ENCODE measurements at regions not wholly inside any gene's neighbourhood (a gene's known extent, or its start where the extent isn't known, plus 50 kb on each side); places are given as distances from the start of the nearest gene placed in this dataset.

DNA sequence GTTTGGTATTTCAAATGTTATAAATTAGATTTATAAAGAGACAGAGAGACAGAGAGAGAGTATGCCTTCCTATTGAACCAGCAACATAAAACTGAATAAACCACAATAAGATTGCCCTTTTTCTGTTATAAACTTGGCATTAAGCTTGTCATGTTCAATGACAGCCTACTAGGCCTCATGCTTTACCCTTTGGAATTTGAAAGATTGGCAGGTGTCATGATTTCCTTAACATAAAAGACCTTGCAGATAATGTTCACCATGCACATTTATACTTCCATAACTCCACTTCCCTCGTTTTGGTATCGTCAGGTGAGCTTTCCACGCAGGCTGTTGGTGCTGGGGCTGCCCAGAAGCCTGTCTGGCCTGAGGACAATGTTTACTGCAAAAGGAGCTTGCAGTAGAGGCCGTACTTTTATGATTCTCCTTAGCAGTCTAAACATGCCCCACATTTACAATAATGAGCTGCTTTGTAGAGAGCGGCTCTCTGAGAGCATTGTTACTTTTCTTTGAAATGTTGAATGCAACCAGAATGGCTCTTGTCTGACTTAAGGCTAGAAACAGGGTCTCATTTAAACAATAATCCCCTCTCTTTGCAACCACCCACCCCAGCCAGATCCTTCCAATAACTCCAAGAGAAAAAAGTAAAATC lies 379.1 kb upstream of the ATP5MC3 start:
- no peak for DNase-seq

DNA sequence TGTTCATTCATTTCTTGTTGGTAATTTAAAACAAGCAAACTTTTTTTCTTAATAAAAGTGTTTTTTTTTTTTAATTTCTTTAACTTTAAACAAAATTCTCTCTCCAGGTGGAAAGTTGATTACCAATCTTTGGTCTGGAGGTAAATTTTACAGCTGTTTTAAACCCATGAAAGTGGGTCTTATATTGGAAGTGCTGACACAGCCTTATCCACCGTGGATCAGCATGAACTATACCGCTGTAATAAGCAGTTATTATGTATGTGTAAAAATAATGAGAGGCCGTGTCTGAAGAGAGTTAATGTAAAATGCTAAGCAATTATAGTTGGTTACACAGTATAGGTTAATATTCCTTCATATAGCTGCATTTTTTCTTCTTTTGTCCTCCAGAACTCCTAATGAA lies 378.1 kb upstream of the ATP5MC3 start:
- no peak for DNase-seq

DNA sequence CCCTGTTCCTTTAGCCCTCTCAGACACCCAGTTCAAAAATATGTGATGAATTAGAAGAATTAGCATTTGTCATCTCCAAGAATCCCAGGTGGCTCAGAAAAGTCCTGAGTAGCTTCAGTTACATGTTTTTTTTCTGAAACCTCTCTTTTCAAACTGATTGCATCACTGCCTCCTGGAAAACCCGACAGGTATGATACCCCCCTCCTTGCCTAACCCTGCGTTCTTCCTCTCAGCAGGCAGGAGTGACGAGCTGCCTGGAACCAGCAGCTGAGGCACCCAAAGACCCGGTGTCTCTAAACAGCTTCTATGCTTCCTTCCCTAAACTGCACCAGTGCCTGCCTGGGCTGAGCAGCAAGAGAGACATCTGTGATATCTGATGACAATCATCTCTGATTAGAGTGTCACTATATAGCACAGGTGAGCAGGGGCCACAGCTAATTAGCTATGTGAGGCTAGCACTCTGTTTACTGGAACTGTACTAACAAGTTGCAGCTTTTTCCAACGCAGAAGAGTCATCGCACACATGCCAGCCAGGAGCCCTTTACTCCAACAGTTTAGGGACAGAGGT lies 376.4 kb upstream of the ATP5MC3 start:
- no peak for DNase-seq

DNA sequence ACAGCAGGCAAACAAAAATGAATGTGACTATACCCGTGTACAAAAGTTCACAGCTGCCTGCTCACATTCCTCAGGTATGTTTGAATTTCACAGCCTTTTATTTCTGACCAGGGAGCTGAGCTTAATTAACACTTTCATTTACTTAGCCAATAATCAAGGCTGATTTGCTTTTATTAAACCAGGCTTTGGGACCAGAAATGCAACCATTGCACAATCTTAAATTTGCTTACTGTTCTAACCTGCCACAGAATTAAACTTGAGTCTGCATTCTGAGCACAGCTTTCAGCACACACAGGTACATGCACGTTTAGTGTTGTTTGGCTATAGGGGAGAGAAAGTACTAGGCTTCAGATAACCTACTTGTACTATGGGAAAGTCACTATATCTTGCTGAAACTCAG lies 372.4 kb upstream of the ATP5MC3 start:
- no peak for DNase-seq

DNA sequence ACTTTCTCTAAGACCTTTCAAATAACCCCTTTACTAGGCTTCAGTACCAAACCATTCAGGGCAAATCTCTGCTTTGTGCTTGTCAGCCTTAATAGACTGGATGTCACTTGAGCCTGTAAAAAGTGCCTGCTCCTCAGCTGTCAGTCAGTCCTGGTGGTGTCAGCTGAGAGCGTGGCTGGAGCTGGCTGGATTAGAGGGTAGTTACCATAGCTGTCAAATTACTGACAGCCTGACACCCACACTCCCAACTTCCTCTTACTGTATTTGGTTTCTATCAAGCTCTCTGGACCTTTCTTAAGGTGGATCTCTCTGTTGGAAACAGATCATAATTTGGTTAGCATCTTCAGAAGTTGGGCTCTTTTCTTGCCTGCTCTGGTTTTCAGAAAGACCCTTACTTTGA lies 371.4 kb upstream of the ATP5MC3 start:
- no peak for DNase-seq

DNA sequence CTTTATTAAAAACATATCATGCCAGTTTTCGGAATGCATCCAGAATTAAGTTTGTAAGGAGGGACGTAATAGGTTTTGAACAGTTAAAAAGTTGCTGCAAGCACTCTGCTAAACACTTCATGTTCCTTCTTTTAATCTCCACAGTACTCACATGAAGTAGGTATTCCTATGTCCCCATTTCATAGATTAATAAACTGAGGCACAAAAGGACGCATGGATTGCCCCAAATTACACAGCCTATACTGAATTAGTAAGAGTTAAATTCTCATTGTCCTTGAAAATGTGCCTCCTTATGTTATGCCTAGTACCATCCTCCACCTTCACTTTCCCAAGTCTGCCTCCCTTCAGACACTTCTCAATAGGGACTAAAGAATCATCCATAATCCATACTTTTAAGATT lies 358.9 kb upstream of the ATP5MC3 start:
- no peak for DNase-seq

DNA sequence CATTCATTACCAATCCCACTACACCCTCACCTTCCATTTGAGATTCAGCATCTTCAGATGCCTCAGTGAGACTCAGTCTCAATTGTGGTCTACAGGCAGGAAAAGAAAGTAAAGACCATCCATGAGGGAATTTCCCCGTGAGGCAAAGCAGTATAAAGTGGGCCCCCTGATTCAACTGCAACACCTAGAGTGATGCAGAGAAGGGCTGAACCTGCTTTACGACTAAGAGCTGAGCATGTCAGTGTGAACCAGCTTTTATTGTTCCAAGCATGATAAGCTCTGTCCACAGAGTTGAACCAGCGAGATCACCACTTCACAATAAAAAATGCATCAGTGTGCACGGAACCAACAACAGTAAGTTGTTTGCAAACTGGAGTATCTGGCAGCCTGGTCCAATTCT lies 357.6 kb upstream of the ATP5MC3 start:
- DNase-seq, result no peak

DNA sequence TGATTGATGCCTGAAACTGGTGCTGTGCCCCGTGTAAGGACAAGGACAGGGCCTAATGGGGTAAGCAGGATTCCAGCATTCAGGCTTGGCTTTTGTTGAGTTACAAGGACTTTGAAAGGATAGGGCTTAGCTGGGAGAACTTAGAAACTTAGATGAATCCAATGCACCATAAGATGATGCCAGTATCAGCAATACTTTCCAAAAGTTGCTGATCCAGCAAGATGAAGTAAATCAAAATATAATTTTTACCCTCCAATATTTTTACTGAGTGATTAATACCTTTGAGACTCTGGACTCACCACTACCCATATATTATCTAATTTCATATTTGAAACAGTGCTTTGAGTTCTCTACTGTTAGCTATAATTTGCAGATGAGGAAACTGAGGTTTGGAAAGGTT lies 354.5 kb upstream of the ATP5MC3 start:
- no peak for DNase-seq

DNA sequence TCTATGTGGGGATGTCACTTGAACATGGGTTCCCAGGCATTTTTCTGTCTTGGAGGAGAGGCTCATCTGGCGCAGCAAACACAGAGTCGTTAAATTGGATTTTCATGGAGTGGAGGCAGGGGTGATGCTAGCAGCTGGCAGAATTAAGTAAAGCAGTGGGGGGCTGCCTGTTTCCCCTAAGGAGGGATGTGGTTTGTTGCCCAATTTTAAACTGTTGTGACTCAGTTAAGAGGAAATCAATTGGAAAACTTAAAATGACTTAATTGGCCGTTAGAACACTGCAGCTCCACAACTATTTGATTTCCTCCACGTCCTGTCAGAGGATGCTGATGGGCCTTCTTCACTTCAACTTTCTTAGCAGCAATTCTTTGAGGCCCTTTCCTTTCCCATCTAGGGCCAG lies 354.1 kb upstream of the ATP5MC3 start:
- no peak for DNase-seq

DNA sequence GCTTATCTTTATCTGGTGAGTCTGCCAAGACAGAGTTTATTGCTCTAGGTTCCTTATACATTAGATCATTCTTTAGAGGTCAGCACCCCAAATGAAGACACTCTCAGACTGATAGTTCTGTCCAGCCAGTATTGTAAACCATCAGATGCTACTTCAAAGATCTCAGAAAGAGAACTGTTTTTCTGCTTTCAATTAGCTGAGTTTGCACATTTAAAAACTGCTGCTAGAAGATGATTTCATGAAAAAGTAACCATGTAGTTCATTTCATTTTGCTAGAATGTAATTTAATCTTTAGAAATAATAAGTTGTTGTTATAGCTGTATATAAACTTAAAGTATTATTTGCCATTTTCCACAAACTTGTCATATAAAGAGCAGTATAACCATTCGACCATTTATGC lies 344.5 kb upstream of the ATP5MC3 start:
- DNase-seq, result no peak

DNA sequence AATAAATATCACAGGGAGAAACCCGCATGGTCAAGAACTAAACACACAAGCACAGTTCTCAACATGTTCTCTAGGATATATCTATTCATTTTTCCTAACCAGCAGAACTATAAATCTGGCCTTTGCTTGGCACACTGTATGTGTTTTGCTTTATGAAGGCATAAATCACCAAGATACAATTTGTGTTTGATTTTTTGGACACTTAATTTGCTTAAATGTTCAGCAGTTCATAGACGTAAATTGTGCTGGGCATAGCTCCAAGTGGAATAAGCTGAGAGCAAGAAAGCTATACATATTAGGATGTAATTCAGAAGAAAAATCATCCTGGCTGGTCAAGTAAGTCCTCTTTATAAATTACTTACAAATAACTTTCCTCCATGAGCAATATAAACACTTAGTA lies 341.5 kb upstream of the ATP5MC3 start:
- no peak for DNase-seq

DNA sequence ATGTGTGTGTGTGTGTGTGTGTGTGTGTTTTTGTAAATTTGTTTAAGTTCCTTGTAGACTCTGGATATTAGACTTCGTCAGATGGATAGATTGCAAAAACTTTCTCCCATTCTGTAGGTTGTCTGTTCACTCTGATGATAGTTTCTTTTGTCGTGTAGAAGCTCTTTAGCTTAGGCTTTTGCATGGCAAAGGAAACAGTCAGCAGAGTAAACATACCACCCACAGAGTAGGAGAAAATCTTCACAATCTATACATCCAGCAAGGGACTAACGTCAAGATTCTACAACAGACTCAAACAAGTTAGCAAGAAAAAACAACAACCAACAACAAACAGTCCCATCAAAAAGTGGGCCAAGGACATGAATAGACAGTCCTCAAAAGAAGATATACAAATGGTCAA lies 336.7 kb upstream of the ATP5MC3 start:
- DNase-seq, result no peak

DNA sequence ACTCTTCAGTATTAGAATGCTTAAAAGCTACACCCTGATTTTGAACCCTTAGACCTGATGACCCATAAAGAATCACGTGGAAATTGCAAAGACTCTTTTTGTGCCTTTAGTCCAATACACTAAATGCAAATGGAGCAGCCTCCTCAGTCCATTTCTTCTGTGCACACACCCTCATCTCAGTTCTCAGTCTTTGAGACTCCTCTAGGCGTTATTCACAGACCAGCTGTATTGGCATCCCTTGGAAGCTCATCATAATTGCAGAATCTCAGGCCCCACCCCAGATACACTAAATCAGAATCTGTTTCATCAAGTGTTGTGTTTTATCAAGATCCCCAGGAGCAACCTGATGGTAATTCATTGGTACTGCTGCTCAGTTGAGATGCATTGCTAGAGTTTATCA lies 335.0 kb upstream of the ATP5MC3 start:
- DNase-seq, result no peak

DNA sequence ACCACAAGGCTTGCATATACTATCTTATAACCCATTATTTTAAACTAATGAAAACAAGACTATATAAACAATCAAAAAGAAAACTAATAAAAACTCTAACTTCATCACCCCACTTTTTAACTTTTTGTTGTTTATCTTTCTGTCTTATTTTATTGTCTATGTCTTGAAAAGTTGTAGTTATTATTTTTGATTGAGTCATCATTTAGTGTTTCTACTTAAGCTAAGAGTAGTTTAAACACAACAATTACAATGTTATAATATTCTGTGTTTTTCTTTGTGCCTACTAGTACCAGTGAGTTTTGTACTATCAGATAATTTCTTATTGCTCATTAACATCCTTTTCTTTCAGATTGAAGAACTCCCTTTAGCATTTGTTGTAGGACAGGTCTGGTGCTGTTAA lies 318.7 kb upstream of the ATP5MC3 start:
- no peak for DNase-seq

DNA sequence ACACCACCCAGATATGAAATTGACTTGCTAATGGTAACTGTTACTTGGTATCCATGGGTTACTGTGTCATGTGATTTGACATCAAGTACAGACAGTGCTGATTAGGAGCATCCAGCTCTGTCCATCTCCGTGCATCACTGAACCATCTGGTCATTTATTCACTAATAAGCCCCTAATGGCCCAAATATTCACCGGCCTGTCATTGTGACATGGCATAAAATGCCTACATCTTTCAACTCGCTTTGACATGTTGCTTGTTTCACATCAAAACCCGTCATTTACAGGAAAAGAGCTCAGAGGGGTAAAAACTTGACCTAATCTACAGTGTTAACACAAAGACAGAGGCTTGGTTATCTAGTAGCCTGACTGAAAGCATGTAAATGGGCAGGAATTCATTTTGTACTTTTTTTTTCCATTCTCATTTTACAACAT lies 308.9 kb upstream of the ATP5MC3 start:
- DNase-seq, result no peak

DNA sequence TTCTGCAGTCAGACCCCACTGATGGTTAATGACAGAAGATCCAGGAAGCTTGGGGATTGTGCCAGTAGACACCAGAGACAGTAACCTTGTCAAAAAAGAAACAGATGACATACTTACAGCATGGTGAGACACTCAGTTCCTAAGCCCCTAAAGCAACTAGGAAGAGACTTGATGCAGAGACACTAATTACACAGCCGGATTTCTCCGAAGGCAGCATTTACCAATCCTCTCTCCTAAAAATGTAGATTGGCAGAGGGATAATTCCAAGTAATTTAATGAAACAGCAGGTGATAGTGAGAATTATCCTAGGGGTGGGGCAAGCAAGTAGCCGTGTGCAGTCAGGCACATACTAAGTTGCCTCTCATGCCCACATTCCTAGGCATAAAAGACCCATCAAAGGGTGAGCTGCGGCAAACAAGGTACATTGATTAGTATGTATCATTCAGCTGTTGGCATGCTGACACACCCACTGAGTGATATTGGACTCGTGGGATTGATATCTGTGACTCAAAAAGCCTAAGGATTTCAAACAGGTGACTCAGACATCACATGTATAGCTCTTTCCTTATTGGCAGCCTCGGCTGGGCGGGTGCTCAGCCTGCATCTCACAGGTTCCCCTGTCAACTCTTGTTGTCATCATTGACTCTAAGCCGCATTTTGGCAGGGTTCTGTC lies 296.7 kb upstream of the ATP5MC3 start:
- DNase-seq, result no peak

DNA sequence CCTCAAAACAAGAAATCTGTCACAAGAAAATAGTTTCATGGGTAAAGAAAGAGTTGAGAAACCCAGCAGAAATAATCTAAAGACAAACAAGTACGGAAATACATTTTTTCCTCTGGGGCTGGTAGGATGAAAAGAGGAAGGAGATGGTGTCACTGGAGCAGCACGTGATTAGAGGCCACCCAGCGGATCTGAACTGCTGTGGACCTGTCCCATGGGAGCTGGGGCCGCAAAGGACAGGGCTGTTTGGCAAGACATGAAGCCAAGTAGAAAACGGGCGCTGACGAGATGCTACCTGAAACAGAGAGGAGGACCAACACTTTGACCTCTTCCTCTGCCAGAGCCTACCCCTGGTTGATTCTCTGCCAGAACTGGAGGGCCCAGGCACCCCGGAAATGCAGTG lies 295.4 kb upstream of the ATP5MC3 start:
- DNase-seq, result no peak

DNA sequence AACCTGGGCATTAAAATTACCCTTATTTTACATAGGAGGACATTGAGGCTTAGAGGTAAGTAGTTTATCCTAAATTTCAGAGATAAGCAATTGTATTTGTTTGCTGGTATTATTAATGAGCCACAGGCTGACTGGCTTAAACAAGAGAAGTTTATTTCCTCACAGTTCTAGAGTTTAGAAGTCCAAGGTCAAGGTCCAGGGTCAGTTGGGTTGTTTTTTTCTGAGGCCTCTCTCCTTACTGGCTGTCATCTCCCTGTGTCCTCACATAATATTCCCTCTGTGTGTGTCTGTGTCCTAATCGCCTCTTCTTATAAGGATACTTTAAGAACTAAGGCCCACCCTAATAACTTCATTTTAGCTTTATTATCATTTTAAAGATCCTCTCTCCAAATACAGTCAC lies 294.9 kb upstream of the ATP5MC3 start:
- DNase-seq, result no peak

DNA sequence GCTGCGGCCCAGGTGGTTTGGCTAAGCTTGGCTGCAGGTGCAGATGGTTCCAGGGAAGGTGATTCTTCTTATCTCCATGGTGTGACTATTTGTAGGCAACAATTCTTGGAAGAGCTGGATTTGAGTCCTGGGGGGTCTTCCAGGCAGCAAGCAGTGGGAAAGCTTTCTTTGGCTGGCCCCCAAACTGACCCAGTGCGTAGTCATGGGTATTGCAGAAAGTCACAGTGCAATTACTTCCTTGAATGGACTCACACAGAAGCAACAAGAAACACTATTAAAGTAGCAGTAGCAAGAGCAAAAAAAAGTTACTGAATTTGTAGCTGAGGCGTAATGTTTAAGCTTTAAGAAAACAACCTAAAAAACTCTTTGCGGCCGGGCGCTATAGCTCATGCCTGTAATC lies 293.6 kb upstream of the ATP5MC3 start:
- DNase-seq, result no peak

DNA sequence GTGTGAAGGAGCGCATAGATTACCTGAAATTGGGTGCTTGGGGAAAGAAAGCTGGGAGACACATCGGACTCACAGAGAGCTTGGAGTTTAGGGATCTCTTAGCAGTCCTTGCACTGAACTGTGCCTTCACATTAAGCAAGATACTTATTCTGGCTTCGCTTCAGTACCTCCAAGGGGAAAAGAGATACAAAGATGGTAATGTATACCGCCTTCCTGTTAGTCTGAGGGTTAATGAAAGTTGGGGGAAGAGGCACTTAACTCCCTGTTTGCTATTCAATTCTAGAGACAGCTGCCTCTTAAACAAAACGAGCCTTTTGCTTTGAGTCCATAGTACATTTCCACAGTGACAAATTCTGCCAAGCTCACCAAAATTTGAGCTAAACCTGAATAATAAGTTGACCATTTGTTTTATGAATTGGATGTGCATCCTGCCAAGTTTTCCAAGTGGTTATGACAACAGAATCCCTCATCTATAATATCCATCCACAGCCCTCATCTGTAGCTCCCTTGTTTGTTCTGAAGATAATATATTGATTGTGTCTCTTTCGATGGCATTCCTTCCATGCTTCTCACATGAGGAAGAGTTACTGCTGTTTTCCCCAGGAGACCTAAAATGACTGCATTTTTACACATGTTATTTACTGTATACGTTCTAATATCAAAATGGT lies 287.1 kb upstream of the ATP5MC3 start:
- DNase-seq, result no peak

DNA sequence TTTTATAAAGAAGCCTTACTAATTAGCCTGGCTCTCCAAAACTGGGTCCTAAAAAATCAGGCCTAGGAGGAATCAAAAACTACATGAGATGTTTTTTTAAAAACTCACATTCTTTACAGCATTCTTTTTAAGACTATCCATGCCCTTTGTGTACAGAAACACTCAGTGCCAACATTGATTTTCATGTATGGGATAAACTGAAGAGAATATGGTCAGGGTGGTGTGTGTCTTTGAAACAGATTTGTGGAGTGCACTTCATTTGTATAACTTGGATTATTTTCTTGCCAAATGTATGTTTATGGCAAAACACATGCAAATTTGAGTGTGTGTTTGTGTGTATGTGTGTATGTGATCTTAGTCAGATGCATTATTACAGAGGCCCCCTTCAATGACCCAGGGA lies 283.6 kb upstream of the ATP5MC3 start:
- DNase-seq, result no peak

DNA sequence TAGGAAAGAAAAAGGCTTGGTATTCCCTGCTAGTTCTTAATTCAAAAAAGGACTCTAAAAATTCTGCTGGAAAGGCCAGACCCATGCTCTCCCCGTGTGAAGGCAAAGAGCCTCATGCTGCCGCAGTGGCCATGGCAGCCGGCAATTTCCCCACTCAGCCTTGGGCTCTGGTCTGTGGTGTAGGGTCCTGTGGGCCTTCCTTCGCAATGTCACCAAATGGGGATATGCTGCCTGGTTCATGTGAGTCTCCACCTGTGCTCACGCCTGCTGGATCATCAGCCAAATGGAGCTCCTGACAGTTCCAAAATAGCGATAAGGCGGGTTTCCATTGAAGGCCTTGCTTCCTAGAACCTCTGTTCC lies 282.8 kb upstream of the ATP5MC3 start:
- DNase-seq, result no peak

DNA sequence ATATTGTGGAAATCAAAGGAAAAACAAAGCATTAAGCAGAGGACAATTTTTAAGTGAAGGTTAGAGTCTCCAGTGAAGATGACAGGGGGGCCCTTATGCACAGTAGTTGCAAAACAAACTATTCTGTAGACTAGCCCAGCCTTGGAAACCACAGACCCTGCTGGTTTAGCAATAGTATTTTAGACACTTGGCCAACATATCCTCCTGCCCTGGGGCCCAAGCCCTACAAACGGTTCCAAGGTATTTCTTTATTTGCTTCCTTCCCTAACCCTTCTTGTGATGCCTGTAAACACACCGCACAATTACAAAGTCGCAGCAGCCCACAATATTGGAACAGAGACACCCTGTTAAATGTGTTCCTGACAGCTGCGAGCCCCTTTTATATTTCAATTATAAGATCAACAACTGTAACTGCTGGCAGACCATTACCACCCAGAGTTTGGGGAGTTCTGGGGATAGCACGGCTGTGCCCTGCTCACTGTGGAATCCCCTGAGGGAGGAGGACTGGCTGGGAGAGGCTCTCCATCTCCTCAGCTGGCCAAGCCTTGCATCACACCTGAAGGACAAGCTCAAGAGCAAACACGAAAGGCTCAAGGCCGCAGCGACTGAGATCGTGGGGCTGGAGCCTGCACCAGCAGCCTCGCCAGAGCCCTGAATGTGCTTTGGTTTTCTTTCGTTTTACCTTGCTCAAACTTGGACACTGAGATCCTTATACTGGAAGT lies 282.2 kb upstream of the ATP5MC3 start:
- no peak for DNase-seq

Measured in skin of body (tissue), 1 donor.